Neuronal stem cell (in vitro differentiated cells): ENCODE measurements at regions not wholly inside any gene's neighbourhood (a gene's known extent, or its start where the extent isn't known, plus 50 kb on each side); places are given as distances from the start of the nearest gene placed in this dataset.

Source experiments
- DNase-seq: peaks from one replicate; pipeline ENCODE4 v3.0.0-alpha.2; 2013; ENCODE audit warnings: low spot score
- H2AFZ ChIP-seq: one replicate; pipeline ENCODE4 v1.6.1; 2013; ENCODE audit warnings: mild to moderate bottlenecking, low read length, inconsistent platforms
- H2AK5ac ChIP-seq: 2 replicates; pipeline ENCODE4 v1.6.1; 2013; ENCODE audit warnings: low read depth, mild to moderate bottlenecking, inconsistent platforms, low read length, moderate library complexity, mixed read lengths
- H2BK120ac ChIP-seq: 2 replicates; pipeline ENCODE4 v1.6.1; 2013; ENCODE audit warnings: low read depth, mild to moderate bottlenecking, inconsistent platforms, low read length, moderate library complexity, mixed read lengths
- H2BK12ac ChIP-seq: one replicate; pipeline ENCODE4 v1.6.1; 2013; ENCODE audit warnings: low read length, inconsistent platforms
- H2BK15ac ChIP-seq: 2 replicates; pipeline ENCODE4 v1.6.1; 2013; ENCODE audit warnings: mild to moderate bottlenecking, low read length, inconsistent platforms, mixed read lengths
- H2BK5ac ChIP-seq: one replicate; pipeline ENCODE4 v1.6.1; 2013; ENCODE audit warnings: inconsistent platforms, mild to moderate bottlenecking, low read length, moderate library complexity
- H3K14ac ChIP-seq: one replicate; pipeline ENCODE4 v1.6.1; 2013; ENCODE audit warnings: low read length, inconsistent platforms
- H3K18ac ChIP-seq: 2 replicates; pipeline ENCODE4 v1.6.1; 2013; ENCODE audit warnings: low read length, inconsistent platforms
- H3K23ac ChIP-seq: 2 replicates; pipeline ENCODE4 v1.6.1; 2013; ENCODE audit warnings: low read depth, mild to moderate bottlenecking, mixed read lengths, low read length, inconsistent platforms; ENCODE audit not compliant: poor library complexity
- H3K27ac ChIP-seq: replicated peaks from 3 replicates; pipeline ENCODE4 v1.5.1; 2013; ENCODE audit warnings: low read length, inconsistent platforms
- H3K27me3 ChIP-seq, 3 experiments: 2 replicates each; pipeline ENCODE4 v1.6.1; 2013; ENCODE audit warnings: low read length in 3 of 3, mild to moderate bottlenecking in 2 of 3, inconsistent platforms in 1 of 3, low read depth in 1 of 3, mixed read lengths in 1 of 3, moderate library complexity in 1 of 3; ENCODE audit not compliant: control insufficient read depth in 3 of 3, insufficient read depth in 3 of 3
- H3K36me3 ChIP-seq, 2 donors: replicated peaks in 1 of 2; 2 replicates each; pipeline ENCODE4 v1.6.1; 2013; ENCODE audit warnings: low read length in 2 of 2; ENCODE audit not compliant: control insufficient read depth in 2 of 2, insufficient read depth in 2 of 2
- H3K4ac ChIP-seq: 2 replicates; pipeline ENCODE4 v1.6.1; 2013; ENCODE audit warnings: inconsistent platforms, mild to moderate bottlenecking, low read length, moderate library complexity
- H3K4me1 ChIP-seq, 2 donors: 1 replicate in 1 of 2; 2 replicates in 1 of 2; pipeline ENCODE4 v1.6.1; 2013; ENCODE audit warnings: low read length in 2 of 2, low read depth in 1 of 2; ENCODE audit not compliant: control insufficient read depth in 2 of 2, insufficient read depth in 1 of 2
- H3K4me2 ChIP-seq: one replicate; pipeline ENCODE4 v1.6.1; 2013; ENCODE audit warnings: mild to moderate bottlenecking, low read length, inconsistent platforms; ENCODE audit not compliant: insufficient read depth, poor library complexity, severe bottlenecking
- H3K4me3 ChIP-seq, 2 donors: 2 replicates each; pipeline ENCODE4 v1.5.1; 2013; ENCODE audit warnings: low read length in 2 of 2, mild to moderate bottlenecking in 2 of 2, inconsistent platforms in 1 of 2, moderate library complexity in 1 of 2
- H3K79me1 ChIP-seq: one replicate; pipeline ENCODE4 v1.6.1; 2013; ENCODE audit warnings: low read depth, mild to moderate bottlenecking, inconsistent platforms, low read length, moderate library complexity
- H3K9ac ChIP-seq: one replicate; pipeline ENCODE4 v1.6.1; 2013; ENCODE audit warnings: mild to moderate bottlenecking, low read depth, low read length, inconsistent platforms; ENCODE audit not compliant: poor library complexity
- H3K9me3 ChIP-seq, 2 donors: replicated peaks in 1 of 2; 2 replicates each; pipeline versions ENCODE3 to v1.6.1; 2013; ENCODE audit warnings: low read length in 2 of 2, mild to moderate bottlenecking in 2 of 2, inconsistent platforms in 1 of 2, low read depth in 1 of 2, mixed read lengths in 1 of 2, moderate library complexity in 1 of 2; ENCODE audit not compliant: control insufficient read depth in 2 of 2, insufficient read depth in 1 of 2
- H4K8ac ChIP-seq: one replicate; pipeline ENCODE4 v1.6.1; 2013; ENCODE audit warnings: low read depth, mild to moderate bottlenecking, inconsistent platforms, low read length, moderate library complexity
- H4K91ac ChIP-seq: one replicate; pipeline ENCODE4 v1.6.1; 2013; ENCODE audit warnings: low read length, low read depth, mild to moderate bottlenecking, inconsistent platforms; ENCODE audit not compliant: poor library complexity
- WGBS, 2 donors: extraction: QIAGEN DNeasy Blood & Tissue Kit; methylation state at CpG; one replicate each; pipeline ENCODE4 v1.1.7; 2013; ENCODE audit warnings: missing lambda C conversion rate in 2 of 2, mixed read lengths in 1 of 2; ENCODE audit not compliant: insufficient read length in 2 of 2, insufficient replicate concordance in 1 of 2; ENCODE audit errors: extremely low coverage in 2 of 2; 5-methylcytosine and 5-hydroxymethylcytosine counted together

- Histone ChIP-seq H4K8ac (no peak overlapping the region), H2BK120ac (no peak overlapping the region), H3K4me2 (no peak overlapping the region), H3K36me3 (no peaks in the 10 kb centered on the region), H2BK12ac (no peak overlapping the region), H3K4ac (no peak overlapping the region), H3K79me1 (no peaks in the 10 kb centered on the region), H3K4me1 (peaks cover 0 to 7% of the 10 kb centered on the region in 2 donors), H2AK5ac (no peak overlapping the region), H2AFZ (no peak overlapping the region), H2BK5ac (no peak overlapping the region), H3K4me3 (no peak overlapping the region), H2BK15ac (no peak overlapping the region), H4K91ac (no peak overlapping the region), H3K14ac (no peak overlapping the region), H3K23ac (no peak overlapping the region), H3K27ac (no peak overlapping the region), H3K18ac (no peak overlapping the region), H3K27me3 (no peaks in the 10 kb centered on the region), H3K9me3 (no peaks in the 10 kb centered on the region), H3K9ac (no peak overlapping the region)
- no CpG with 5 or more reads among the region's 1 CpG for WGBS, 2 donors
- DNase-seq, result no peak
These were observed 336.5 kb downstream of the PDGFC start for GRCh38 chr4:156635051-156635450.

GRCh38 chr4:156634612-156635011, 337.0 kb downstream of the PDGFC start:
- no peak overlapping the region for H3K9ac ChIP-seq
- H3K23ac ChIP-seq, result no peak overlapping the region
- no peak for DNase-seq
- H2AFZ ChIP-seq, result no peak overlapping the region
- H3K27me3 ChIP-seq, result no peaks in the 10 kb centered on the region
- no peak overlapping the region for H2BK12ac ChIP-seq
- H4K8ac ChIP-seq, result no peak overlapping the region
- no peak overlapping the region for H3K18ac ChIP-seq
- H3K14ac ChIP-seq, result no peak overlapping the region
- no peak overlapping the region for H2AK5ac ChIP-seq
- H3K36me3 ChIP-seq, result no peaks in the 10 kb centered on the region
- WGBS, 2 donors, result no CpG with 5 or more reads among the region's 1 CpG
- H3K27ac ChIP-seq, result no peak overlapping the region
- no peak overlapping the region for H2BK5ac ChIP-seq
- H2BK120ac ChIP-seq, result no peak overlapping the region
- H3K4me1 ChIP-seq, result peaks cover 0 to 7% of the 10 kb centered on the region in 2 donors
- no peak overlapping the region for H2BK15ac ChIP-seq
- no peak overlapping the region for H3K4me2 ChIP-seq
- no peaks in the 10 kb centered on the region for H3K9me3 ChIP-seq
- H4K91ac ChIP-seq, result no peak overlapping the region
- no peak overlapping the region for H3K4ac ChIP-seq
- H3K4me3 ChIP-seq, result no peak overlapping the region
- no peaks in the 10 kb centered on the region for H3K79me1 ChIP-seq

GRCh38 chr4:156633847-156634246, 337.8 kb downstream of the PDGFC start:
- no peak overlapping the region for H3K27ac ChIP-seq
- no CpG with 5 or more reads among the region's 5 CpGs for WGBS, 2 donors

GRCh38 chr4:156628858-156629257, 342.7 kb downstream of the PDGFC start:
- Histone ChIP-seq H3K4ac (no peak overlapping the region), H2AFZ (no peak overlapping the region), H3K18ac (no peak overlapping the region), H2AK5ac (no peak overlapping the region), H3K4me1 (no peaks in the 10 kb centered on the region), H3K23ac (no peak overlapping the region), H2BK15ac (no peak overlapping the region), H4K8ac (no peak overlapping the region), H3K27me3 (no peaks in the 10 kb centered on the region), H3K4me2 (no peak overlapping the region), H3K79me1 (no peaks in the 10 kb centered on the region), H3K36me3 (no peaks in the 10 kb centered on the region), H3K9me3 (peaks cover 0 to 9% of the 10 kb centered on the region in 2 donors), H4K91ac (no peak overlapping the region), H2BK5ac (no peak overlapping the region), H3K9ac (no peak overlapping the region), H3K14ac (no peak overlapping the region), H2BK120ac (no peak overlapping the region), H3K27ac (no peak overlapping the region), H3K4me3 (no peak overlapping the region), H2BK12ac (no peak overlapping the region)
- WGBS, 2 donors, result no CpG with 5 or more reads among the region's 3 CpGs
- no peak for DNase-seq

More at GRCh38 chr4:156633847-156634246, 337.8 kb downstream of the PDGFC start:
- Histone ChIP-seq H3K79me1 (no peaks in the 10 kb centered on the region), H3K9me3 (no peaks in the 10 kb centered on the region), H4K91ac (no peak overlapping the region), H3K4me3 (no peak overlapping the region), H3K4me1 (peaks cover 0 to 7% of the 10 kb centered on the region in 2 donors), H3K14ac (no peak overlapping the region), H2BK15ac (no peak overlapping the region), H3K23ac (no peak overlapping the region), H4K8ac (no peak overlapping the region), H3K27me3 (no peaks in the 10 kb centered on the region), H3K9ac (no peak overlapping the region), H3K18ac (no peak overlapping the region), H2AFZ (no peak overlapping the region), H3K4me2 (no peak overlapping the region), H3K4ac (no peak overlapping the region), H2BK5ac (no peak overlapping the region), H2BK12ac (no peak overlapping the region), H2BK120ac (no peak overlapping the region), H3K36me3 (no peaks in the 10 kb centered on the region), H2AK5ac (no peak overlapping the region)
- DNase-seq, result no peak
